HuH-7 (cell line): ENCODE measurements at regions not wholly inside any gene's neighbourhood (a gene's known extent, or its start where the extent isn't known, plus 50 kb on each side); places are given as distances from the start of the nearest gene placed in this dataset.

Experiments used
- DNase-seq: peaks from one replicate; pipeline ENCODE4 v3.0.0; 2011; ENCODE audit warnings: low spot score

GRCh38 chr7:34603711-34604444, 54.1 kb upstream of the NPSR1 start:
- DNase-seq, result no peak
